ENCODE measurements at regions not wholly inside any gene's neighbourhood (a gene's known extent, or its start where the extent isn't known, plus 50 kb on each side); places are given as distances from the start of the nearest gene placed in this dataset.
"Not testable (repeated sequence)": the region's sequence is repeated elsewhere in the genome, so short reads cannot be mapped to it uniquely, and the experiment has no call there.

GRCh38 chr10:120048391-120048790, 155.9 kb downstream of the SEC23IP start:
- DNase-seq (ENCODE audit: low spot score) = no peak

DNA sequence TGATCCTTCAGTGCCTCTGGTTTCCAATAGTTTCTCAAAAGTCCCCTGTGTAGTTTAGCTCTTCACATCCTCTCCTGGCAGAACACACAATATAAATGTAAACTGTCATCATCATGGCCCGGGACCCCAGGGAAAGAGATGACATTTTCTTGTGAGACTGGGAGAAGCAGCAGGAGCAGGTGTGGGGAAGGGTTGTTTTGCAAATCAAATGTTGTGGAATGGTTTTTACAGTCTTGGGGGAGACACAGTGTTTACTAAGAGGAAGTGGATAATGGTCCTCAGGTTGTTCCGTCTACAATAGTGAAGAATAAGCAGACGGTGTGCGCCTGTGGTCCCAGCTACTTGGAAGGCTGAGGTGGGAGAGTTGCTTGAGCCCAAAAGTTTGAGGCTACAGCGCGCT, 159.1 kb downstream of the SEC23IP start:
- no peak for DNase-seq (ENCODE audit: low spot score)

GRCh38 chr10:120052964-120053702, 160.6 kb downstream of the SEC23IP start:
- no peak for DNase-seq (ENCODE audit: low spot score)

DNA sequence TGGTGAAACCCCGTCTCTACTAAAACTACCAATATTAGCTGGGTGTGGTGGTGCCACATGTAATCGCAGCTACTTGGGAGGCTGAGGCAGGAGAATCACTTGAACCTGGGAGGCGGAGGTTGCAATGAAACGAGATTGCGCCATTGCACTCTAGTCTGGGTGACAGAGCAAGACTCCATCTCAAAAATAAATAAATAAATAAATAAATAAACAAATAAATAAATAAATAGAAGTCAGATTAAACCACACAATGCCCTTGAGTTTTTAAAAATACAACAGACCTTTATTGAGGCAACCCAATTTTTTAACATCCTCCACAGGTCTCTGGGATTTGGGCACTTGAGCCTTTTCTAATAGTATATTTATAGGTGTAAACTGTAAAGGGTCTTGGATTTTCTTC, 167.3 kb downstream of the SEC23IP start:
- not testable (repeated sequence) for DNase-seq (ENCODE audit: low spot score)

DNA sequence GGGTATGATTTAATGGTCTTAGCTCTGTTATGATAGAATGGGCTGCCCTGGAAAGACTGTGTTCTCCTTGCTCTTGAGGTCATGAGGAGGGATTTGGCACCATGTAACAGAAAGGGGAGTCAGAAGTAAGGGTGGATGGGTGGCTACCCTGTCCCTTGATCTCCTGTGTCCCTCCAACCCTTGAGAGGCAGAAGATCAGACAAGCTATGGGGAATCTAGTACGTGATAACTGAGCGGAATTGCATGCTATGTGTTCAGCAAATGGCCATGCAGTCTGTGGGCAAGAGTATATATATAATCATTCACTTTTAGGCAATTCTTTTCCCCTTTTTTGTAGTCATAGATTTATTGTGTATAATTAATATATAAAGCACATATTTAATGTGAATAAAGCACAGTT, 174.9 kb downstream of the SEC23IP start:
- no peak for DNase-seq (ENCODE audit: low spot score)

DNA sequence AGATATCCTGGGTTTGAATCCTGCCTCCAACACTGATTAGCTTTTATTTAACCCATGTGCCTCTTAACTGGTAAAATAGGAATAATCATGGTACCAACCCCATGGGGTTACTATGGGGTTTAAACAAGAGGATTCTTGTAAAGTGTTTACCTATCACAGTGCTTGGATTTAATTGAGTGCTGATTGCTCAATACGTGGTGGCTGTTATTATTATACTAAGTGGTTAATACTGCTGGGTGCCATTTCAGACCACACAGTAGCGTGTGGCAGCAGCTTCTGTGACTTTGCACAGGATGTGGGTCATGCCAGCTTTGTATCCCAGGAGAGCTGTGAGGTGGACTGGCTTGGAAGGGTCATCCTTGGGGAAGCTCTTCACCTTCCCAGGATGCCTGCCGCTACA, 177.2 kb downstream of the SEC23IP start:
- no peak for DNase-seq (ENCODE audit: low spot score)

GRCh38 chr10:120075349-120075748, 182.8 kb downstream of the SEC23IP start:
- DNase-seq (ENCODE audit: low spot score) = no peak

GRCh38 chr10:120076996-120077706, 184.6 kb downstream of the SEC23IP start:
- DNase-seq (ENCODE audit: low spot score) = no peak

- no peak for DNase-seq (ENCODE audit: low spot score)
Observed at GRCh38 chr10:120077707-120078492, 185.4 kb downstream of the SEC23IP start.

GRCh38 chr10:120085096-120085796, 192.7 kb downstream of the SEC23IP start:
- DNase-seq (ENCODE audit: low spot score) = no peak

DNA sequence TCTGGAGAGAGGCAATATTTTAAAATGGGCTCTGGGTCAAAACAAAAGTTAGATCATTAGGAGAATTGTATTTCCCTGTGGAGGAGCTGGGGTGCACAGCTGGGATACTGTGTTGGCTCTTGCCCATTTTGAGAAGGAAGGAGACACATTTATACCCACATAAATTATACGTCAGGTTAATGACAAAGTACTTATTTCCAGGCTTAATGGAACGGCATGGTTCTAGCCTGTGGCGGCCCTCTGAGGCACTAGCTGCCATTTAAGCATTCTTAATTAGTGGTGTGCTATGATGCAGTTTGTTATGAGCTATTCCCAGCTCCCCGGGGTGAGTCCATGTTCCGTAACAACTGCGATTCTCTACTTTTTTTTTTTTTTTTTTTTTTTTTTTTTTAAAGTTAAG, 193.5 kb downstream of the SEC23IP start:
- no peak for DNase-seq (ENCODE audit: low spot score)

DNA sequence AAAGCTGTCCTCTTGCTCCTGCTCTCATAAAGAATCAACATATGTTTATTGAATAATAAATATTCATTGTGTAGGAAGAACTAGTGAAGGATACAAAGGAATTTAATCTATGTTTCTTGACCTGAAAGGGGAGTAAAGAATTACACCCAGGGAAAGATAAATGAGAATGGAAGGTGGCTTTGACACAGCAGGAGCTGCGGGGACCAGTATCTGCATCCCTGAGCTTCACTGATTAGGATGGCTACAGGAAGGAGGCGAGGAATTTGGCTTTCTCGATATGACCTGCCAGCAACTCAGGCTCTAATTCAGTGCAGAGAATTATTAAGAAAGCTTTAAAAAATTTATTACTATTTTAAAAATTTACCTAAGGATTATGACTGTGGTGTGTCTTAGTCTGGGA, 194.6 kb downstream of the SEC23IP start:
- DNase-seq (ENCODE audit: low spot score) = no peak

DNA sequence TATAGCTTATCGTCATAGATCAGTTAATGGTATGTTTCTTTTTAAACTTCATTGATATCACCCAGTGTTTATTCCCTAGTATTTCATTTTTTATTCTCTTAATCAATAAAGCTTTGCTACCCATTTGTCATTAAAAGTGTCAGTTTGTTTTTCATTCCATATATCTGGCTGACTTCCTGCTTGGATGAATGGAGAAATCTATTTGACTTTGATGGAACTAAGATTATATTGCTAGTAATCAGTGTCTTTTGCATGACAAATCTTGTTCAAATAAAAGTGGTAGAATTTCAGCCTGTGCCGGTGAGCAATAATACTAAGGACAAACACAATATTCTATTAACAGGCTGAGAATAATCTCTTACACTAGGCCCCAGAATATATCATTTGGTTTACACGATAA, 203.3 kb downstream of the SEC23IP start:
- DNase-seq (ENCODE audit: low spot score) = no peak

GRCh38 chr10:120097766-120098165, 205.2 kb downstream of the SEC23IP start:
- no peak for DNase-seq (ENCODE audit: low spot score)

- DNase-seq (ENCODE audit: low spot score) = no peak
Observed at GRCh38 chr10:120098232-120098930, 205.9 kb downstream of the SEC23IP start.

DNA sequence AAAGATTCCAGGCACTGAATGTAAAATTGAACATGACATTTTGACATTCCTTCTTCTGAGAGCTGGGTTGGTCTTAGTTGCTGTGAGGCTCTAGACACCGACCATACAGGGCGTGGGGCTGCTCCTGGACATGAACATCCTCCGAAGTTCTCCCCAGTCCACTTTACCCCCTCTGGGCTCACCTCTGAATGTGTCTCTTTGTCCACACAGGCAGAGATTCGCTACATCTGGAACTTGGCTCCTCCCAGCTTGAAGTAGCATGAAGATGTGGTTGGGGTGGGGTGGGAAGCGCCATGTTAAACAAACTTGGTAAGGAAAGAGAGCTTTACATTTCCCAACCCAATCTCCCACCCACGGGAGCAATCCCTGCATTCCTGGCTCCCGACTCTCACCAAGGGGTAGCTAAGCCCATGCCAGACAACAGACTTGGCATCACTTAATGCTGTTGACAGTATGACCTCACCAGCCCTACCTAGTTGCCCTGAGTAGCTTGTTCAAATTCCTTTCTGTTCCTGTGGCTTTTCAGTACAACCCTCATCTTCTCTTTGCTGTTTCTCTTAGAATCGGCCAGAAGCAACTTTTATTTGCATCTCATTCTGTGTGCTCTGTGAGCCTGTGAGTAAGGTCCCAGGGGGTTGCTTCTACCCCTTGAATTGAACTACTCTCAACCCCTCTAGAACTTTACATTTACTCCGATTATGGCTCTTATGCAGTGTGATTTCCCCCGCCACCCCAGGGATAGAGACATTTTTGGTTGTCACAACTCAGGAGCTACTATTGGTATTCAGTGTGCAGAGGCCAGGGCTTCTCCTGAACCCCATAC, 211.4 kb downstream of the SEC23IP start:
- DNase-seq (ENCODE audit: low spot score) = no peak

- DNase-seq (ENCODE audit: low spot score) = no peak
Observed at GRCh38 chr10:120105001-120105400, 212.5 kb downstream of the SEC23IP start.

DNA sequence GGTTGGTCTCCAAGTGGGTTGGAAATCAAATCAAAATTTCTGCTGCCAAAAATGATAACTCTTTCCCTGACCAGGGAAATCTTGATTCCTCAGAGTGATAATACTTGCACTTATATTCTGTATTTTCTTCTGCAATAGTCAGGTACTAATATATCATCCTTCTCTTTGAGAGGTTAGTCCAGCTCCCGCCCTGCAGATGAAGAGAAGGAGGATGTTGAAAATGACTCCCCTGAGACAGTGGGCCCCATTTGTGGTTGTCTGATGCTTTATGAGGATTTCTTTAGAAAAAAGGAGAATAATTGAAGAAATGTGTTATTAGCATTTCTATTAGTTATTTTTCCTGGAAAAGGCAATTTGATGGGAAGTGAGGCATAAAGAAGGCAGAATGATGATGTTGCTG, 213.0 kb downstream of the SEC23IP start:
- no peak for DNase-seq (ENCODE audit: low spot score)

DNA sequence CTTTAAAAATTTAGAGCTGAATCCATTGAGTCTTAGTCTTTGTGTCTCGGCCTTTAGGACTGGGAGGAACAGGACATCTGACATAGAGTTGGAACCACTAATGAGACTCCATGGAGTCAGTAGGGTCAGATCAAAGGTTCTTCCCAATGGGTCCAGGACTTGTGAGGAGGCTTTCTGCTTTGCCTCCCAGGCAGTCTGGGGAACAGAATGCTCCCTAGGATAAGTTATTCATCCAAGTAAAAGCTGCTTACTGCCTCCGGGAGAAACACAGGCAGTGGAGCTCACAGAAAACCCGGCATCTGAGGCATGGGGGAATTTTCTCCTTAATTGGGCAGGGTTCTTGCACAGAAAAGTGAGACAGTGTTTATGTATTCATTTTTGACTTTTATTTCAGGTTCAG, 216.4 kb downstream of the SEC23IP start:
- DNase-seq (ENCODE audit: low spot score) = no peak

- DNase-seq (ENCODE audit: low spot score) = not testable (repeated sequence)
Observed at GRCh38 chr10:120109725-120110124, 217.2 kb downstream of the SEC23IP start.

GRCh38 chr10:120110196-120110595, 217.7 kb downstream of the SEC23IP start:
- no peak for DNase-seq (ENCODE audit: low spot score)
